ENCODE measurements at regions not wholly inside any gene's neighbourhood (a gene's known extent, or its start where the extent isn't known, plus 50 kb on each side); places are given as distances from the start of the nearest gene placed in this dataset.

DNA sequence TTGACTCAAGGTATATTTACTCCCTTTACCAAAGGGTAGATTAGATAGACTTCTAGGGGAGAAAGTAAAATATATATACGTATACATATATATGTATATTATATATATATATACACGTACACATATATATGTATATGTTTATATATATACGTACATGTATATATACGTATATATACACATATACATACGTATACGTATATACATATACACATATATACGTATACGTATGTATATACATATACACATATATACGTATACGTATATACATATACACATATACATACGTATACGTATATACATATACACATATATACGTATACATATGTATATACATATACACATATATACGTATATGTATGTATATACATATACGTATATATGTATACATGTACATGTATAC lies 430.5 kb upstream of the ANO3 start:
- TF ChIP-seq POLR2AphosphoS5 (IDR thresholded peaks at IDR 0.05) (no peak), POLR2A (IDR thresholded peaks at IDR 0.05; ENCODE audit: low read depth) (no peak), EP300 (IDR thresholded peaks at IDR 0.05) (no peak)
- TF ChIP-seq, protein P1, sequence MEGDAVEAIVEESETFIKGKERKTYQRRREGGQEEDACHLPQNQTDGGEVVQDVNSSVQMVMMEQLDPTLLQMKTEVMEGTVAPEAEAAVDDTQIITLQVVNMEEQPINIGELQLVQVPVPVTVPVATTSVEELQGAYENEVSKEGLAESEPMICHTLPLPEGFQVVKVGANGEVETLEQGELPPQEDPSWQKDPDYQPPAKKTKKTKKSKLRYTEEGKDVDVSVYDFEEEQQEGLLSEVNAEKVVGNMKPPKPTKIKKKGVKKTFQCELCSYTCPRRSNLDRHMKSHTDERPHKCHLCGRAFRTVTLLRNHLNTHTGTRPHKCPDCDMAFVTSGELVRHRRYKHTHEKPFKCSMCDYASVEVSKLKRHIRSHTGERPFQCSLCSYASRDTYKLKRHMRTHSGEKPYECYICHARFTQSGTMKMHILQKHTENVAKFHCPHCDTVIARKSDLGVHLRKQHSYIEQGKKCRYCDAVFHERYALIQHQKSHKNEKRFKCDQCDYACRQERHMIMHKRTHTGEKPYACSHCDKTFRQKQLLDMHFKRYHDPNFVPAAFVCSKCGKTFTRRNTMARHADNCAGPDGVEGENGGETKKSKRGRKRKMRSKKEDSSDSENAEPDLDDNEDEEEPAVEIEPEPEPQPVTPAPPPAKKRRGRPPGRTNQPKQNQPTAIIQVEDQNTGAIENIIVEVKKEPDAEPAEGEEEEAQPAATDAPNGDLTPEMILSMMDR (IDR thresholded peaks at IDR 0.05) = no peak
- Histone ChIP-seq H3K4me3 (no peak overlapping the region), H3K4me1 (no peaks in the 10 kb centered on the region), H3K9me3 (no peaks in the 10 kb centered on the region), H3K36me3 (no peaks in the 10 kb centered on the region), H3K27ac (replicated peaks in 1 of 4) (no peak overlapping the region), H3K27me3 (no peaks in the 10 kb centered on the region)
- no peak for DNase-seq (ENCODE audit: extremely low spot score)
- 87% methylated on average over 15 of the region's 15 CpGs for WGBS
- intact Hi-C loops (cut with DNase I) = no loop called here

DNA sequence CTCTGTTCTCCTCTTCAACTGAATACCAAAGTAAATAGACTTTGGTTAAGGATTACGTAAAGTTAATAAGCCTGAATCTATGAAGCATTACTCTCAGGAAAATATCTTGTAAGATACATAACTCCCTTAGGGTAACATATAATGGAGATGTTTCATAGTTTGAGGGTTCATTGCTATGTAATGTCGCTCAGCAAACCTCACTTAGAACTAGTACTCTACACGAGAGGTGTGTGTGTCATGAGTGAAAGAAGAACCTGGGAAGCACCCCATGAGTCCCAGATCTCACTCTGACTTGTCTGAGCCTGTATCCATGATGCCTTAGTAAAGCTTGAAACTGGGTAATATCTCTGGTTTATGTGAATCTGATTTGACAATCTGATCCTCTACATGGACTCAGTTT lies 429.5 kb upstream of the ANO3 start:
- H3K36me3 ChIP-seq = no peaks in the 10 kb centered on the region
- H3K4me3 ChIP-seq = no peak overlapping the region
- intact Hi-C loops (cut with DNase I) = no loop called here
- no peaks in the 10 kb centered on the region for H3K4me1 ChIP-seq
- DNase-seq (ENCODE audit: extremely low spot score) = no peak
- WGBS = 88% methylated on average over 3 of the region's 3 CpGs
- no peak for TF ChIP-seq EP300 (IDR thresholded peaks at IDR 0.05)
- no peak for TF ChIP-seq POLR2A (IDR thresholded peaks at IDR 0.05; ENCODE audit: low read depth)
- TF ChIP-seq, protein P1 (IDR thresholded peaks at IDR 0.05) = no peak
- TF ChIP-seq POLR2AphosphoS5 (IDR thresholded peaks at IDR 0.05) = no peak
- H3K9me3 ChIP-seq = no peaks in the 10 kb centered on the region
- H3K27me3 ChIP-seq = no peaks in the 10 kb centered on the region
- no peak overlapping the region for H3K27ac ChIP-seq (replicated peaks in 1 of 4)

DNA sequence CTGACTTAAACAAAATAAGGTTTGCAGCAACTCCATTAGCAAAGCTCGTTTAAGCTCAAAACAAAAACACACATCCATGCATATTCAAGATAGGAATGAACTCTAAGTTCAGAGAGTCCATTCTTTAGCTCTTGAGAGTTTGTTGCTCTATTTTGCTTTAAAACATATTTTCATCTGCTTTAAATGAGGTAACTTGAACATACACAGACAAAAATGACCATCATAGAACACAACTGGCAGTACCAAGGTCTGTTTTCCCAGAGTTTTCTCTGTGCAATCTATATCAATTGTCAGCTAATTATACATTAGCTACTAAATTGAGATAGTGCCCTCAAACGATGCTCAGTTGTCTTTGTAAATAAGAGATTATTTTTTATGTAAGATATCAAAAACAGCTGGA lies 423.2 kb upstream of the ANO3 start:
- TF ChIP-seq POLR2AphosphoS5 (IDR thresholded peaks at IDR 0.05) = no peak
- TF ChIP-seq, protein P1 (IDR thresholded peaks at IDR 0.05) = no peak
- no peak for TF ChIP-seq EP300 (IDR thresholded peaks at IDR 0.05)
- no peak for TF ChIP-seq POLR2A (IDR thresholded peaks at IDR 0.05; ENCODE audit: low read depth)
- H3K27me3 ChIP-seq = no peaks in the 10 kb centered on the region
- intact Hi-C loops (cut with DNase I) = no loop called here
- no peak for DNase-seq (ENCODE audit: extremely low spot score)
- WGBS = 80% methylated on average over 2 of the region's 2 CpGs
- no peaks in the 10 kb centered on the region for H3K36me3 ChIP-seq
- no peak overlapping the region for H3K4me3 ChIP-seq
- no peaks in the 10 kb centered on the region for H3K4me1 ChIP-seq
- no peaks in the 10 kb centered on the region for H3K9me3 ChIP-seq
- no peak overlapping the region for H3K27ac ChIP-seq (replicated peaks in 1 of 4)

DNA sequence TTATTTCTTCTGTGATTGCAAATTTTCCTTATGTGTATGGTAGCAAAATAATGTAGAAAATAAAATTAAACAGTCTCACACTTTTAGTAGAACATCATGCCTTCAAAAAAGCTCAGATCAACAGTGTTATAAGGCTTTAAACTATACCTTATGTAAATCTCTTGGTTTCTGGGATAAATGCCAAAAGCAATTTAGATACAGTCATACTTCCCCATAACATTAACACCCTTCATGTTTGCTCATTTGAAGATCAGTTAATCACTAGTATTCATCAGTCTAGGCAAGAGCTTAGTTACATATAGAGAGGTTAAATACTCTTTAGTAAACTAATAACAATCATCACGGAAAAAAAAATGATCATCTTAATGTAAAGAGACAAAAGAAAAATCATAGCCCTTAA lies 421.8 kb upstream of the ANO3 start:
- DNase-seq (ENCODE audit: extremely low spot score) = no peak
- Histone ChIP-seq H3K4me1 (no peaks in the 10 kb centered on the region), H3K27ac (replicated peaks in 1 of 4) (no peak overlapping the region), H3K36me3 (no peaks in the 10 kb centered on the region), H3K4me3 (no peak overlapping the region), H3K27me3 (no peaks in the 10 kb centered on the region), H3K9me3 (no peaks in the 10 kb centered on the region)
- intact Hi-C loops (cut with DNase I) = no loop called here
- WGBS = 40% methylated on average over 1 of the region's 1 CpG
- TF ChIP-seq EP300 (IDR thresholded peaks at IDR 0.05) (no peak), POLR2A (IDR thresholded peaks at IDR 0.05; ENCODE audit: low read depth) (no peak), POLR2AphosphoS5 (IDR thresholded peaks at IDR 0.05) (no peak)
- TF ChIP-seq, protein P1 (IDR thresholded peaks at IDR 0.05) = no peak

DNA sequence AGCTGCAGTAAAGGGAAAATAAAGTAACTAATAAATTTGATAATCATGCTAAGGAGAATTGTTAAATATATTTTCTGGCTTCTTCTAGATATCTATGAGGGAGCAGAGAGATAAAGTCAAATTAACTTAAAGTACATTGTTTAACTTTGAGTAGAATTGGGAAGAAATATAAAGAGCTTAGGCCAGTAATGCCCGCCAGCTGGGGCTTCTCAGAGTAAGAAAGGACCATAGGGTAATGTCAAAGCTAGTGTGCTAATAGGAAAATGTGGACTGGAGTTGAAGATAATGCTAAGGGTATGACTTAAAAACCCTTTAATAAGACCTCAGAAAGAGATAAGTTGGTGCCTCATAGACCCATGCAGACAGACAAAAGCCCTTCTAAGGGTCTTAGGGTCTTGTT lies 411.6 kb upstream of the ANO3 start:
- no peak for TF ChIP-seq POLR2A (IDR thresholded peaks at IDR 0.05; ENCODE audit: low read depth)
- no peak for TF ChIP-seq POLR2AphosphoS5 (IDR thresholded peaks at IDR 0.05)
- TF ChIP-seq, protein P1 (IDR thresholded peaks at IDR 0.05) = no peak
- TF ChIP-seq EP300 (IDR thresholded peaks at IDR 0.05) = no peak
- no peaks in the 10 kb centered on the region for H3K4me1 ChIP-seq
- no peaks in the 10 kb centered on the region for H3K27me3 ChIP-seq
- no peak overlapping the region for H3K4me3 ChIP-seq
- H3K27ac ChIP-seq (replicated peaks in 1 of 4) = no peak overlapping the region
- WGBS = 49% methylated on average over 1 of the region's 1 CpG
- H3K36me3 ChIP-seq = no peaks in the 10 kb centered on the region
- DNase-seq (ENCODE audit: extremely low spot score) = no peak
- H3K9me3 ChIP-seq = no peaks in the 10 kb centered on the region
- intact Hi-C loops (cut with DNase I) = no loop called here
